ENCODE measurements at regions not wholly inside any gene's neighbourhood (a gene's known extent, or its start where the extent isn't known, plus 50 kb on each side); places are given as distances from the start of the nearest gene placed in this dataset.

DNA sequence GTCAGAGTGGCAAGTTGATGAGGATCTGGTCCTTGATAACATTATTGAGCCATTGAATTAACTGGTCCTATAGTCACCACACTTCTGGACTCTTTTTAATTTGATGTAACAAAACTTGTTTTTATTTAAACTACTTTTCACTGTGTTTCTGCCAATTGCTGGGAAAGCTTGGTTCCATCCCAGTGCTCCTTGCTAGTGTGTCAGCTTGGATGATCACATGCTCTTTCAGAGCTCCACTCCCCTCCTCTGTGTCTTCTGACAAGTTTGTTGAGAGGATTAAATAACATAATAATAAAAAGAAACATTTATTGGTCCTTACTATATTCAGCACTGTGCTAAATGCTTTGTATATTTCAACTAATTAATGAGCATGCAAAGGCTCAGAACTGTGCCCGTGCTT, 448.5 kb upstream of the B3GALT2 start:
- no peak overlapping the region for H3K27ac ChIP-seq (ENCODE audit: control insufficient read depth, insufficient read depth)
- ChIA-PET POLR2A (no interaction called here), RAD21 (ENCODE audit: unreplicated experiment) (no interaction called here)

More for the DNA sequence above, 448.5 kb upstream of the B3GALT2 start:
- Histone ChIP-seq H3K79me2 (ENCODE audit: control insufficient read depth, insufficient read depth, low read length) (no peaks in the 10 kb centered on the region), H3K9me3 (replicated peaks; ENCODE audit: control insufficient read depth, insufficient read depth, low read length) (no peaks in the 10 kb centered on the region), H3K27me3 (replicated peaks in 1 of 2; ENCODE audit: control insufficient read depth in 2 of 2, insufficient read depth in 2 of 2, low read length in 1 of 2) (no peaks in the 10 kb centered on the region), H3K36me3 (ENCODE audit: control insufficient read depth in 2 of 2, insufficient read depth in 2 of 2, low read length in 1 of 2) (no peaks in the 10 kb centered on the region), H3K4me3 (no peak overlapping the region), H2AFZ (ENCODE audit: control insufficient read depth, low read depth, low read length) (no peak overlapping the region), H4K20me1 (ENCODE audit: control insufficient read depth, insufficient read depth) (no peaks in the 10 kb centered on the region), H3K9ac (ENCODE audit: control insufficient read depth, insufficient read depth, low read length) (no peak overlapping the region), H3K4me2 (ENCODE audit: control insufficient read depth, insufficient read depth) (no peak overlapping the region), H3K4me1 (ENCODE audit: control insufficient read depth, insufficient read depth, low read length) (no peaks in the 10 kb centered on the region)
- SMC1A ChIA-PET (ENCODE audit: uncharacterized antibody, unreplicated experiment) = no interaction called here
- CTCF ChIA-PET = interaction anchor here (0.6 kb wide), 1 partner anchor 15 kb away, joined by 3 read pairs; no protein-coding TSS in a partner anchor
- no TSS peak for BruUV-seq (replicated peaks)
- no peak for DNase-seq (ENCODE audit: low read depth, low spot score)
- in situ Hi-C loops (cut with MboI) (no loop called here), intact Hi-C loops (cut with micrococcal nuclease; ENCODE audit: unreplicated experiment) (no loop called here)
- TF ChIP-seq ZNF207 (IDR thresholded peaks at IDR 0.05; ENCODE audit: borderline replicate concordance) = no peak
- TF ChIP-seq NFYA (IDR thresholded peaks at IDR 0.05; ENCODE audit: borderline replicate concordance, low read depth, low read length) = no peak
- no peak for TF ChIP-seq KDM1A (IDR thresholded peaks at IDR 0.05; ENCODE audit: borderline replicate concordance)
- no peak for TF ChIP-seq NR2C1 (IDR thresholded peaks at IDR 0.05)
- TF ChIP-seq ZNF217 (IDR thresholded peaks at IDR 0.05) = no peak
- TF ChIP-seq HSF1 (IDR thresholded peaks at IDR 0.05; ENCODE audit: low read depth, low read length) = no peak
- no peak for TF ChIP-seq CHD1 (IDR thresholded peaks at IDR 0.05; ENCODE audit: low read depth, low read length)
- no peak for TF ChIP-seq SP1 (IDR thresholded peaks at IDR 0.05; ENCODE audit: low read depth, low read length)
- no peak for TF ChIP-seq CHD2 (IDR thresholded peaks at IDR 0.05; ENCODE audit: borderline replicate concordance, low read depth, low read length)
- no peak for TF ChIP-seq DPF2 (IDR thresholded peaks at IDR 0.05)
- TF ChIP-seq KAT2A (conservative IDR thresholded peaks at IDR 0.05; ENCODE audit: control insufficient read depth, low read depth, low read length) = no peak
- TF ChIP-seq ZNF274 (IDR thresholded peaks at IDR 0.05; ENCODE audit: insufficient read depth, insufficient read length) = no peak
- TF ChIP-seq CBX5 (IDR thresholded peaks at IDR 0.05; ENCODE audit: low read depth) = no peak
- no peak for TF ChIP-seq ATF7 (IDR thresholded peaks at IDR 0.05; ENCODE audit: low read depth)
- no peak for TF ChIP-seq YBX1 (IDR thresholded peaks at IDR 0.05)
- no peak for ATAC-seq
- FAIRE-seq = no peak
- WGBS (ENCODE audit: insufficient coverage, insufficient replicate concordance, low lambda C conversion rate, missing lambda C conversion rate) = 58% methylated on average over 1 of the region's 1 CpG
